Neuron (in vitro differentiated cells): ENCODE measurements at regions not wholly inside any gene's neighbourhood (a gene's known extent, or its start where the extent isn't known, plus 50 kb on each side); places are given as distances from the start of the nearest gene placed in this dataset.

Experiments
- H2AFZ ChIP-seq: one replicate; pipeline ENCODE4 v1.6.1; 2013; ENCODE audit warnings: low read depth, mild to moderate bottlenecking, inconsistent platforms, low read length, moderate library complexity
- H3K27me3 ChIP-seq: one replicate; pipeline ENCODE4 v1.6.1; 2013; ENCODE audit warnings: low read length; ENCODE audit not compliant: insufficient read depth
- H3K36me3 ChIP-seq: one replicate; pipeline ENCODE4 v1.6.1; 2013; ENCODE audit warnings: low read length; ENCODE audit not compliant: insufficient read depth
- H3K4me1 ChIP-seq: one replicate; pipeline ENCODE4 v1.6.1; 2013; ENCODE audit warnings: low read length; ENCODE audit not compliant: insufficient read depth
- H3K4me3 ChIP-seq: 2 replicates; pipeline ENCODE4 v1.5.1; 2013; ENCODE audit warnings: mild to moderate bottlenecking, low read length, moderate library complexity
- H3K9me3 ChIP-seq: one replicate; pipeline ENCODE4 v1.6.1; 2013; ENCODE audit warnings: low read length

- Histone ChIP-seq H3K36me3 (no peaks in the 10 kb centered on the region), H3K27me3 (no peaks in the 10 kb centered on the region), H3K9me3 (no peaks in the 10 kb centered on the region), H2AFZ (no peak overlapping the region), H3K4me1 (no peaks in the 10 kb centered on the region), H3K4me3 (no peak overlapping the region)
Measured at GRCh38 chr17:72501404-72502370, 380.9 kb downstream of the SOX9 start.

- Histone ChIP-seq H3K4me3 (no peak overlapping the region), H3K27me3 (no peaks in the 10 kb centered on the region), H3K9me3 (no peaks in the 10 kb centered on the region), H3K36me3 (no peaks in the 10 kb centered on the region), H2AFZ (no peak overlapping the region), H3K4me1 (no peaks in the 10 kb centered on the region)
Measured at GRCh38 chr17:72502371-72503341, 381.8 kb downstream of the SOX9 start.

- H3K9me3 ChIP-seq, result no peaks in the 10 kb centered on the region
- no peaks in the 10 kb centered on the region for H3K27me3 ChIP-seq
- H3K4me3 ChIP-seq, result no peak overlapping the region
- no peaks in the 10 kb centered on the region for H3K36me3 ChIP-seq
- no peak overlapping the region for H2AFZ ChIP-seq
- H3K4me1 ChIP-seq, result no peaks in the 10 kb centered on the region
Measured at GRCh38 chr17:72503556-72503955, 382.7 kb downstream of the SOX9 start.

- Histone ChIP-seq H3K4me3 (no peak overlapping the region), H3K4me1 (peaks cover 3% of the 10 kb centered on the region), H3K27me3 (no peaks in the 10 kb centered on the region), H2AFZ (no peak overlapping the region), H3K36me3 (no peaks in the 10 kb centered on the region), H3K9me3 (no peaks in the 10 kb centered on the region)
Measured at GRCh38 chr17:72504783-72505182, 384.0 kb downstream of the SOX9 start.

GRCh38 chr17:72506773-72507172 lies 386.0 kb downstream of the SOX9 start:
- H3K36me3 ChIP-seq, result no peaks in the 10 kb centered on the region
- peaks cover 16% of the 10 kb centered on the region for H3K4me1 ChIP-seq
- no peaks in the 10 kb centered on the region for H3K27me3 ChIP-seq
- no peak overlapping the region for H2AFZ ChIP-seq
- no peak overlapping the region for H3K4me3 ChIP-seq
- H3K9me3 ChIP-seq, result no peaks in the 10 kb centered on the region

GRCh38 chr17:72507370-72507769 lies 386.6 kb downstream of the SOX9 start:
- Histone ChIP-seq H3K9me3 (no peaks in the 10 kb centered on the region), H3K27me3 (no peaks in the 10 kb centered on the region), H2AFZ (no peak overlapping the region), H3K36me3 (no peaks in the 10 kb centered on the region), H3K4me3 (no peak overlapping the region), H3K4me1 (peaks cover 16% of the 10 kb centered on the region)

- Histone ChIP-seq H3K4me1 (peaks cover 23% of the 10 kb centered on the region), H2AFZ (peak overlapping the region; percentile 83), H3K4me3 (no peak overlapping the region), H3K36me3 (no peaks in the 10 kb centered on the region), H3K9me3 (no peaks in the 10 kb centered on the region), H3K27me3 (no peaks in the 10 kb centered on the region)
Measured at GRCh38 chr17:72510351-72511016, 389.7 kb downstream of the SOX9 start.

- Histone ChIP-seq H3K4me1 (peaks cover 25% of the 10 kb centered on the region), H3K36me3 (no peaks in the 10 kb centered on the region), H3K27me3 (no peaks in the 10 kb centered on the region), H3K9me3 (no peaks in the 10 kb centered on the region), H2AFZ (no peak overlapping the region), H3K4me3 (no peak overlapping the region)
Measured at GRCh38 chr17:72511242-72511641, 390.4 kb downstream of the SOX9 start.

- no peaks in the 10 kb centered on the region for H3K27me3 ChIP-seq
- H3K9me3 ChIP-seq, result no peaks in the 10 kb centered on the region
- no peak overlapping the region for H3K4me3 ChIP-seq
- no peaks in the 10 kb centered on the region for H3K36me3 ChIP-seq
- H2AFZ ChIP-seq, result no peak overlapping the region
- H3K4me1 ChIP-seq, result peaks cover 25% of the 10 kb centered on the region
Measured at GRCh38 chr17:72511874-72512273, 391.1 kb downstream of the SOX9 start.

GRCh38 chr17:72512649-72513556 lies 392.1 kb downstream of the SOX9 start:
- Histone ChIP-seq H3K4me3 (no peak overlapping the region), H3K36me3 (no peaks in the 10 kb centered on the region), H3K4me1 (peaks cover 25% of the 10 kb centered on the region), H3K27me3 (no peaks in the 10 kb centered on the region), H3K9me3 (no peaks in the 10 kb centered on the region), H2AFZ (no peak overlapping the region)

- Histone ChIP-seq H3K4me1 (peaks cover 25% of the 10 kb centered on the region), H3K4me3 (no peak overlapping the region)
Measured at GRCh38 chr17:72514321-72514861, 393.6 kb downstream of the SOX9 start.

GRCh38 chr17:72514891-72515290 lies 394.1 kb downstream of the SOX9 start:
- Histone ChIP-seq H3K4me3 (no peak overlapping the region), H2AFZ (no peak overlapping the region), H3K27me3 (no peaks in the 10 kb centered on the region), H3K9me3 (no peaks in the 10 kb centered on the region), H3K36me3 (no peaks in the 10 kb centered on the region), H3K4me1 (peaks cover 20% of the 10 kb centered on the region)

More at GRCh38 chr17:72514321-72514861, 393.6 kb downstream of the SOX9 start:
- no peaks in the 10 kb centered on the region for H3K9me3 ChIP-seq
- no peak overlapping the region for H2AFZ ChIP-seq
- no peaks in the 10 kb centered on the region for H3K27me3 ChIP-seq
- no peaks in the 10 kb centered on the region for H3K36me3 ChIP-seq
